ENCODE measurements at regions not wholly inside any gene's neighbourhood (a gene's known extent, or its start where the extent isn't known, plus 50 kb on each side); places are given as distances from the start of the nearest gene placed in this dataset.

GRCh38 chr3:139778682-139779233 lies 101.0 kb upstream of the NMNAT3 start:
- no peak for DNase-seq

- peak; percentile 63 for DNase-seq
These were observed 97.0 kb upstream of the NMNAT3 start for GRCh38 chr3:139774560-139775302.

GRCh38 chr3:139772539-139773500 lies 95.0 kb upstream of the NMNAT3 start:
- peak; percentile 91 for DNase-seq

- DNase-seq = no peak
These were observed 93.6 kb upstream of the NMNAT3 start for GRCh38 chr3:139771331-139771730.

- no peak for DNase-seq
These were observed 92.8 kb upstream of the NMNAT3 start for GRCh38 chr3:139770577-139770976.

GRCh38 chr3:139769796-139770195 lies 92.0 kb upstream of the NMNAT3 start:
- no peak for DNase-seq

- DNase-seq = peak; percentile 86
These were observed 87.2 kb upstream of the NMNAT3 start for GRCh38 chr3:139764936-139765335.

GRCh38 chr3:139764069-139764905 lies 86.5 kb upstream of the NMNAT3 start:
- no peak for DNase-seq

- DNase-seq = no peak
These were observed 84.5 kb upstream of the NMNAT3 start for GRCh38 chr3:139762302-139762701.

- DNase-seq = no peak
These were observed 81.7 kb upstream of the NMNAT3 start for GRCh38 chr3:139759470-139759869.

GRCh38 chr3:139758654-139759291 lies 81.0 kb upstream of the NMNAT3 start:
- DNase-seq = peak; percentile 85

- no peak for DNase-seq
These were observed 79.8 kb upstream of the NMNAT3 start for GRCh38 chr3:139757448-139758030.

- no peak for DNase-seq
These were observed 78.8 kb upstream of the NMNAT3 start for GRCh38 chr3:139756529-139757103.

GRCh38 chr3:139755551-139755950 lies 77.8 kb upstream of the NMNAT3 start:
- no peak for DNase-seq

- no peak for DNase-seq
These were observed 74.0 kb upstream of the NMNAT3 start for GRCh38 chr3:139751789-139752188.

GRCh38 chr3:139746481-139746880 lies 68.7 kb upstream of the NMNAT3 start:
- no peak for DNase-seq

- peak; percentile 52 for DNase-seq
These were observed 68.1 kb upstream of the NMNAT3 start for GRCh38 chr3:139745831-139746230.

GRCh38 chr3:139738697-139739096 lies 60.9 kb upstream of the NMNAT3 start:
- no peak for DNase-seq

GRCh38 chr3:139737682-139738361 lies 60.0 kb upstream of the NMNAT3 start:
- DNase-seq = no peak

- no peak for DNase-seq
These were observed 57.4 kb upstream of the NMNAT3 start for GRCh38 chr3:139735191-139735590.
